ENCODE measurements at regions not wholly inside any gene's neighbourhood (a gene's known extent, or its start where the extent isn't known, plus 50 kb on each side); places are given as distances from the start of the nearest gene placed in this dataset.
"Not testable (repeated sequence)": the region's sequence is repeated elsewhere in the genome, so short reads cannot be mapped to it uniquely, and the experiment has no call there.

GRCh38 chr3:98695796-98696195 lies 67.3 kb upstream of the ST3GAL6 start (continued):
- TF ChIP-seq, protein P1, sequence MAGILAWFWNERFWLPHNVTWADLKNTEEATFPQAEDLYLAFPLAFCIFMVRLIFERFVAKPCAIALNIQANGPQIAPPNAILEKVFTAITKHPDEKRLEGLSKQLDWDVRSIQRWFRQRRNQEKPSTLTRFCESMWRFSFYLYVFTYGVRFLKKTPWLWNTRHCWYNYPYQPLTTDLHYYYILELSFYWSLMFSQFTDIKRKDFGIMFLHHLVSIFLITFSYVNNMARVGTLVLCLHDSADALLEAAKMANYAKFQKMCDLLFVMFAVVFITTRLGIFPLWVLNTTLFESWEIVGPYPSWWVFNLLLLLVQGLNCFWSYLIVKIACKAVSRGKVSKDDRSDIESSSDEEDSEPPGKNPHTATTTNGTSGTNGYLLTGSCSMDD (CRISPR knock-in tag; IDR thresholded peaks at IDR 0.05), result no peak
- TF ChIP-seq POLR2A (IDR thresholded peaks at IDR 0.05; ENCODE audit: insufficient read depth in 1 of 2, low read depth in 2 of 2, low read length in 2 of 2) (no peak), ZNF562 (CRISPR knock-in tag; IDR thresholded peaks at IDR 0.05; ENCODE audit: borderline replicate concordance) (no peak)

GRCh38 chr3:98696296-98696695 lies 66.8 kb upstream of the ST3GAL6 start:
- peaks cover 15% of the 10 kb centered on the region for H3K4me1 ChIP-seq (ENCODE audit: insufficient read depth, low read length)
- CTCF ChIA-PET (ENCODE audit: low intra/inter-chr PET ratio, low total read pairs); DNase-seq (ENCODE audit: low spot score); FAIRE-seq; ATAC-seq; H3K36me3 ChIP-seq (replicated peaks in 1 of 2; ENCODE audit: control insufficient read depth in 1 of 2, insufficient read depth in 2 of 2, low read length in 2 of 2); BruUV-seq (replicated peaks); H3K9ac ChIP-seq (ENCODE audit: insufficient read depth, low read depth, low read length); H3K79me2 ChIP-seq (ENCODE audit: insufficient read depth, low read length); H3K4me3 ChIP-seq (replicated peaks in 1 of 3; ENCODE audit: insufficient read depth in 1 of 3, low read depth in 2 of 3, low read length in 3 of 3); in situ Hi-C loops (cut with HindIII; ENCODE audit: extremely low pct_ligation_motif_present, low pct_unique_long_range_greater_than_20kb); H3K9me3 ChIP-seq (ENCODE audit: low read length); H3K27me3 ChIP-seq (ENCODE audit: control insufficient read depth in 1 of 2, insufficient read depth in 2 of 2, low read length in 2 of 2); H4K20me1 ChIP-seq (ENCODE audit: insufficient read depth, low read length); H3K27ac ChIP-seq (ENCODE audit: extremely low read length, insufficient read depth, low read length); POLR2A ChIA-PET; H2AFZ ChIP-seq (ENCODE audit: low read length); H3K4me2 ChIP-seq (ENCODE audit: low read depth, low read length); intact Hi-C loops (cut with micrococcal nuclease; ENCODE audit: unreplicated experiment): not testable (repeated sequence)
- WGBS (ENCODE audit: low lambda C conversion rate), result 0% methylated on average over 3 of the region's 3 CpGs

GRCh38 chr3:98697225-98697624 lies 65.9 kb upstream of the ST3GAL6 start:
- ATAC-seq (no peak), FAIRE-seq (no peak), DNase-seq (ENCODE audit: low spot score) (no peak)
- no peaks in the 10 kb centered on the region for H4K20me1 ChIP-seq (ENCODE audit: insufficient read depth, low read length)
- H3K4me1 ChIP-seq (ENCODE audit: insufficient read depth, low read length), result peaks cover 11% of the 10 kb centered on the region
- POLR2A ChIA-PET, result no interaction called here
- WGBS (ENCODE audit: low lambda C conversion rate), result 18% methylated on average over 2 of the region's 2 CpGs
- H3K27ac ChIP-seq (ENCODE audit: extremely low read length, insufficient read depth, low read length), result no peak overlapping the region
- CTCF ChIA-PET (ENCODE audit: low intra/inter-chr PET ratio, low total read pairs), result no interaction called here
- no peak overlapping the region for H3K9ac ChIP-seq (ENCODE audit: insufficient read depth, low read depth, low read length)
- H3K27me3 ChIP-seq (ENCODE audit: control insufficient read depth in 1 of 2, insufficient read depth in 2 of 2, low read length in 2 of 2), result no peaks in the 10 kb centered on the region; a peak in 1 of 5 replicates
- in situ Hi-C loops (cut with HindIII; ENCODE audit: extremely low pct_ligation_motif_present, low pct_unique_long_range_greater_than_20kb) (no loop called here), intact Hi-C loops (cut with micrococcal nuclease; ENCODE audit: unreplicated experiment) (no loop called here)
- BruUV-seq (replicated peaks), result no TSS peak
- no peaks in the 10 kb centered on the region for H3K79me2 ChIP-seq (ENCODE audit: insufficient read depth, low read length)
- H3K4me3 ChIP-seq (replicated peaks in 1 of 3; ENCODE audit: insufficient read depth in 1 of 3, low read depth in 2 of 3, low read length in 3 of 3), result no peak overlapping the region
- no peak overlapping the region for H2AFZ ChIP-seq (ENCODE audit: low read length)
- H3K36me3 ChIP-seq (replicated peaks in 1 of 2; ENCODE audit: control insufficient read depth in 1 of 2, insufficient read depth in 2 of 2, low read length in 2 of 2), result no peaks in the 10 kb centered on the region
- TF ChIP-seq, protein P2, sequence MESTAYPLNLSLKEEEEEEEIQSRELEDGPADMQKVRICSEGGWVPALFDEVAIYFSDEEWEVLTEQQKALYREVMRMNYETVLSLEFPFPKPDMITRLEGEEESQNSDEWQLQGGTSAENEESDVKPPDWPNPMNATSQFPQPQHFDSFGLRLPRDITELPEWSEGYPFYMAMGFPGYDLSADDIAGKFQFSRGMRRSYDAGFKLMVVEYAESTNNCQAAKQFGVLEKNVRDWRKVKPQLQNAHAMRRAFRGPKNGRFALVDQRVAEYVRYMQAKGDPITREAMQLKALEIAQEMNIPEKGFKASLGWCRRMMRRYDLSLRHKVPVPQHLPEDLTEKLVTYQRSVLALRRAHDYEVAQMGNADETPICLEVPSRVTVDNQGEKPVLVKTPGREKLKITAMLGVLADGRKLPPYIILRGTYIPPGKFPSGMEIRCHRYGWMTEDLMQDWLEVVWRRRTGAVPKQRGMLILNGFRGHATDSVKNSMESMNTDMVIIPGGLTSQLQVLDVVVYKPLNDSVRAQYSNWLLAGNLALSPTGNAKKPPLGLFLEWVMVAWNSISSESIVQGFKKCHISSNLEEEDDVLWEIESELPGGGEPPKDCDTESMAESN (CRISPR knock-in tag; conservative IDR thresholded peaks at IDR 0.05), result no peak
- H3K9me3 ChIP-seq (ENCODE audit: low read length), result no peaks in the 10 kb centered on the region
- no peak overlapping the region for H3K4me2 ChIP-seq (ENCODE audit: low read depth, low read length)

Data from HepG2 (cell line).